HG03280 (cell line): ENCODE measurements at regions not wholly inside any gene's neighbourhood (a gene's known extent, or its start where the extent isn't known, plus 50 kb on each side); places are given as distances from the start of the nearest gene placed in this dataset.
"Not testable (repeated sequence)": the region's sequence is repeated elsewhere in the genome, so short reads cannot be mapped to it uniquely, and the experiment has no call there.

Experiments
- ATAC-seq: cut with Tn5 transposase; IDR thresholded peaks from one replicate; pipeline ENCODE4 v1.9.1; 2021; ENCODE audit warnings: mild to moderate bottlenecking, moderate library complexity; ENCODE audit not compliant: unreplicated experiment

GRCh38 chr5:72599519-72600370 is 92.5 kb upstream of the ZNF366 start:
- ATAC-seq: no peak

GRCh38 chr5:72599065-72599433 is 91.8 kb upstream of the ZNF366 start:
- ATAC-seq: no peak

- ATAC-seq: no peak
These were observed 91.3 kb upstream of the ZNF366 start for GRCh38 chr5:72598401-72599064.

- no peak for ATAC-seq
These were observed 90.3 kb upstream of the ZNF366 start for GRCh38 chr5:72597456-72597948.

- ATAC-seq: no peak
These were observed 89.7 kb upstream of the ZNF366 start for GRCh38 chr5:72596956-72597355.

- no peak for ATAC-seq
These were observed 81.4 kb upstream of the ZNF366 start for GRCh38 chr5:72588640-72589039.

GRCh38 chr5:72587661-72588308 is 80.6 kb upstream of the ZNF366 start:
- no peak for ATAC-seq

- no peak for ATAC-seq
These were observed 79.7 kb upstream of the ZNF366 start for GRCh38 chr5:72586788-72587530.

- ATAC-seq: no peak
These were observed 77.3 kb upstream of the ZNF366 start for GRCh38 chr5:72584466-72584865.

GRCh38 chr5:72579290-72579689 is 72.1 kb upstream of the ZNF366 start:
- not testable (repeated sequence) for ATAC-seq

GRCh38 chr5:72572236-72572765 is 65.1 kb upstream of the ZNF366 start:
- no peak for ATAC-seq

- ATAC-seq: no peak
These were observed 62.3 kb upstream of the ZNF366 start for GRCh38 chr5:72569408-72569944.

GRCh38 chr5:72566746-72567145 is 59.5 kb upstream of the ZNF366 start:
- no peak for ATAC-seq

GRCh38 chr5:72565513-72566289 is 58.5 kb upstream of the ZNF366 start:
- ATAC-seq: no peak

- no peak for ATAC-seq
These were observed 55.5 kb upstream of the ZNF366 start for GRCh38 chr5:72562717-72563116.

- ATAC-seq: no peak
These were observed 54.1 kb upstream of the ZNF366 start for GRCh38 chr5:72561148-72561972.

GRCh38 chr5:72559866-72560766 is 52.9 kb upstream of the ZNF366 start:
- no peak for ATAC-seq

GRCh38 chr5:72558383-72558782 is 51.2 kb upstream of the ZNF366 start:
- ATAC-seq: no peak
